PC-3 (cell line): ENCODE measurements at regions not wholly inside any gene's neighbourhood (a gene's known extent, or its start where the extent isn't known, plus 50 kb on each side); places are given as distances from the start of the nearest gene placed in this dataset.

Experiments
- ATAC-seq: fragments of 200-7000 bp; cut with Tn5 transposase; 2 replicates; pipeline ENCODE4 v1.9.1; 2020; ENCODE audit warnings: mild to moderate bottlenecking, moderate library complexity
- BruUV-seq: library from RNA; stranded (reverse); fragments of 400-500 nt; replicated peaks from 2 replicates; lab custom pipeline; 2021; lab: Mats Ljungman, UMichigan
- CTCF ChIA-PET: fragments of 300-600 bp; sonication (Branson Sonifier 250); formaldehyde crosslinking; loops from one replicate; lab custom pipeline; 2022; ENCODE audit warnings: antibody characterized with exemption; lab: Charles Lee
- POLR2A ChIA-PET: fragments of 300-600 bp; sonication (Branson Sonifier 250); formaldehyde crosslinking; loops from one replicate; lab custom pipeline; 2022; ENCODE audit warnings: antibody characterized with exemption; ENCODE audit not compliant: unreplicated experiment; lab: Charles Lee
- DNase-seq: peaks from one replicate; pipeline ENCODE4 v3.0.0-alpha.2; 2015
- H2AFZ ChIP-seq: fragments of 300-600 bp; sonication (generic); 2 replicates; pipeline ENCODE4 v1.6.0; 2016; ENCODE audit warnings: antibody characterized with exemption, low read length
- H3F3A ChIP-seq: fragments of 300-600 bp; sonication (generic); one replicate; pipeline ENCODE4 v1.6.0; 2017; ENCODE audit warnings: antibody characterized with exemption, low read length, control low read depth, mild to moderate bottlenecking; ENCODE audit not compliant: unreplicated experiment
- H3K27ac ChIP-seq: fragments of 300-600 bp; sonication (generic); 2 replicates; pipeline ENCODE4 v1.5.1; 2016; ENCODE audit warnings: mild to moderate bottlenecking, low read length
- H3K27me3 ChIP-seq: fragments of 300-600 bp; sonication (generic); 2 replicates; pipeline ENCODE4 v1.6.1; 2016; ENCODE audit warnings: low read length, mixed read lengths
- H3K36me3 ChIP-seq: fragments of 300-600 bp; sonication (generic); 2 replicates; pipeline ENCODE4 v1.6.1; 2016; ENCODE audit warnings: low read depth, mixed run types, low read length, mixed read lengths
- H3K4me1 ChIP-seq: fragments of 300-600 bp; sonication (generic); 2 replicates; pipeline ENCODE4 v1.5.1; 2016; ENCODE audit warnings: low read length; ENCODE audit not compliant: insufficient read depth
- H3K4me2 ChIP-seq: fragments of 300-600 bp; sonication (generic); 2 replicates; pipeline ENCODE4 v1.6.0; 2016; ENCODE audit warnings: low read length
- H3K4me3 ChIP-seq: fragments of 300-600 bp; sonication (generic); 2 replicates; pipeline ENCODE4 v1.5.1; 2016; ENCODE audit warnings: mild to moderate bottlenecking, low read length, mixed read lengths
- H3K79me2 ChIP-seq: fragments of 300-600 bp; sonication (generic); 2 replicates; pipeline ENCODE4 v1.6.1; 2017; ENCODE audit warnings: low read length, mixed read lengths
- H3K9ac ChIP-seq: fragments of 300-600 bp; sonication (generic); 2 replicates; pipeline ENCODE4 v1.6.0; 2016; ENCODE audit warnings: mild to moderate bottlenecking, low read length
- H3K9me2 ChIP-seq: fragments of 300-600 bp; sonication (generic); replicated peaks from 2 replicates; pipeline ENCODE4 v1.6.1; 2016; ENCODE audit warnings: mixed run types, low read length, mixed read lengths
- H3K9me3 ChIP-seq: fragments of 300-600 bp; sonication (generic); 2 replicates; pipeline ENCODE4 v1.6.1; 2016; ENCODE audit warnings: low read length, mixed read lengths
- H4K20me1 ChIP-seq: fragments of 300-600 bp; sonication (generic); 2 replicates; pipeline ENCODE4 v1.6.1; 2016; ENCODE audit warnings: low read length, mixed read lengths
- CTCF ChIP-seq: fragments of 300-600 bp; sonication (generic); conservative IDR thresholded peaks from 2 replicates; pipeline ENCODE4 v1.5.1; 2017; ENCODE audit warnings: antibody characterized with exemption, low read depth, mild to moderate bottlenecking, low read length
- EZH2 ChIP-seq: fragments of 300-600 bp; sonication (generic); IDR thresholded peaks from one replicate; pipeline ENCODE4 v1.6.1; 2017; ENCODE audit warnings: antibody characterized with exemption, mild to moderate bottlenecking, low read length; ENCODE audit not compliant: unreplicated experiment
- EZH2phosphoT487 ChIP-seq: fragments of 300-600 bp; sonication (generic); IDR thresholded peaks from 2 replicates; pipeline ENCODE4 v1.6.1; 2018; ENCODE audit warnings: mild to moderate bottlenecking, antibody characterized with exemption, low read length, borderline replicate concordance
- intact Hi-C: fragments of 100-400 bp; cut with micrococcal nuclease; formaldehyde crosslinking; loops from 2 replicates; pipeline ENCODE4 v1.9.0; 2023

- H3K4me1 ChIP-seq: peaks cover 64% of the 10 kb centered on the region
- H3K9me3 ChIP-seq: no peaks in the 10 kb centered on the region
- TF ChIP-seq CTCF: no peak
- TF ChIP-seq EZH2phosphoT487: no peak
- TF ChIP-seq EZH2: no peak
- CTCF ChIA-PET: no interaction called here
- no peaks in the 10 kb centered on the region for H3K9me2 ChIP-seq
- ATAC-seq: no peak
- intact Hi-C loops: loop anchor here (10.0 kb wide), 1 partner anchor 49 kb away; no protein-coding TSS in a partner anchor
- H3K4me2 ChIP-seq: peak overlapping the region; percentile 53; the same call in 1 of the 2 replicates
- H3F3A ChIP-seq: no peaks in the 10 kb centered on the region
- no peak overlapping the region for H3K4me3 ChIP-seq
- H3K27me3 ChIP-seq: no peaks in the 10 kb centered on the region
- H3K36me3 ChIP-seq: no peaks in the 10 kb centered on the region
- 0 out of 2 replicates have a peak overlapping the region, but pooled peaks have one; percentile 86 for H3K27ac ChIP-seq
- peak; percentile 75 for DNase-seq
- no peak overlapping the region for H2AFZ ChIP-seq
- H4K20me1 ChIP-seq: no peaks in the 10 kb centered on the region
- POLR2A ChIA-PET: no interaction called here
- BruUV-seq: no TSS peak
- no peaks in the 10 kb centered on the region for H3K79me2 ChIP-seq
- no peak overlapping the region for H3K9ac ChIP-seq
Measured at GRCh38 chr11:94673951-94674491, 94.1 kb upstream of the AMOTL1 start.

- intact Hi-C loops: loop anchor here (5.0 to 10.0 kb wide), 2 partner anchors 50 to 62 kb away; no protein-coding TSS in a partner anchor
- Histone ChIP-seq H3K9me2 (no peaks in the 10 kb centered on the region), H4K20me1 (no peaks in the 10 kb centered on the region), H3K4me1 (peaks cover 72% of the 10 kb centered on the region), H3K36me3 (no peaks in the 10 kb centered on the region), H3K9me3 (no peaks in the 10 kb centered on the region), H3K79me2 (no peaks in the 10 kb centered on the region), H2AFZ (no peak overlapping the region), H3K4me2 (peak overlapping the region; percentile 53), H3F3A (no peaks in the 10 kb centered on the region), H3K27me3 (no peaks in the 10 kb centered on the region), H3K4me3 (no peak overlapping the region), H3K27ac (peak overlapping the region; percentile 86), H3K9ac (peak overlapping the region; percentile 29; the same call in 1 of the 2 replicates)
- peak; percentile 66 for ATAC-seq
- no TSS peak for BruUV-seq
- TF ChIP-seq EZH2phosphoT487 (no peak), EZH2 (no peak), CTCF (no peak)
- peak; percentile 98 for DNase-seq
- ChIA-PET POLR2A (interaction anchor here (0.6 kb wide), 2 partner anchors 63 to 770 kb away, joined by 3 to 8 read pairs; no protein-coding TSS in a partner anchor), CTCF (interaction anchor here (0.7 kb wide), 1 partner anchor 52 kb away, joined by 3 read pairs; no protein-coding TSS in a partner anchor)
Measured at GRCh38 chr11:94675239-94675638, 92.9 kb upstream of the AMOTL1 start.

- POLR2A ChIA-PET: no interaction called here
- peak overlapping the region; percentile 45 for H3K4me2 ChIP-seq
- H3K9me3 ChIP-seq: no peaks in the 10 kb centered on the region
- H3F3A ChIP-seq: no peaks in the 10 kb centered on the region
- H4K20me1 ChIP-seq: no peaks in the 10 kb centered on the region
- CTCF ChIA-PET: interaction anchor here (0.7 kb wide), 1 partner anchor 52 kb away, joined by 3 read pairs; no protein-coding TSS in a partner anchor
- H3K36me3 ChIP-seq: no peaks in the 10 kb centered on the region
- ATAC-seq (peak; percentile 11; the same call in 1 of the 2 replicates), DNase-seq (peak; percentile 67)
- H3K4me1 ChIP-seq: peaks cover 72% of the 10 kb centered on the region
- no TSS peak for BruUV-seq
- no peaks in the 10 kb centered on the region for H3K79me2 ChIP-seq
- H3K9me2 ChIP-seq: no peaks in the 10 kb centered on the region
- peak overlapping the region; percentile 86 for H3K27ac ChIP-seq
- intact Hi-C loops: loop anchor here (5.0 to 10.0 kb wide), 2 partner anchors 51 to 61 kb away; no protein-coding TSS in a partner anchor
- peak overlapping the region; percentile 29; the same call in 1 of the 2 replicates for H3K9ac ChIP-seq
- no peak overlapping the region for H2AFZ ChIP-seq
- H3K27me3 ChIP-seq: no peaks in the 10 kb centered on the region
- H3K4me3 ChIP-seq: no peak overlapping the region
- TF ChIP-seq CTCF (no peak), EZH2 (no peak), EZH2phosphoT487 (no peak)
Measured at GRCh38 chr11:94675813-94676212, 92.3 kb upstream of the AMOTL1 start.
